Brain microvascular endothelial cell (primary cell): ENCODE measurements at regions not wholly inside any gene's neighbourhood (a gene's known extent, or its start where the extent isn't known, plus 50 kb on each side); places are given as distances from the start of the nearest gene placed in this dataset.
"Not testable (repeated sequence)": the region's sequence is repeated elsewhere in the genome, so short reads cannot be mapped to it uniquely, and the experiment has no call there.

ENCODE experiments used
- DNase-seq: peaks from one replicate; pipeline ENCODE4 v3.0.0-alpha.2; 2020
- H3K27ac ChIP-seq: fragments of 250-450 bp; sonication (Bioruptor Pico); 2 replicates; pipeline ENCODE4 v1.5.1; 2020; ENCODE audit warnings: mild to moderate bottlenecking, moderate library complexity
- H3K27me3 ChIP-seq: fragments of 250-450 bp; sonication (Bioruptor Pico); replicated peaks from 2 replicates; pipeline ENCODE4 v1.5.1; 2020; ENCODE audit warnings: mild to moderate bottlenecking
- H3K36me3 ChIP-seq: fragments of 250-450 bp; sonication (Bioruptor Pico); replicated peaks from 2 replicates; pipeline ENCODE4 v1.5.1; 2020; ENCODE audit warnings: mild to moderate bottlenecking
- H3K4me3 ChIP-seq: 2 replicates; pipeline ENCODE4 v1.5.1; 2011; ENCODE audit warnings: low read depth, mild to moderate bottlenecking, control low read depth, low read length, moderate library complexity
- in situ Hi-C: cut with HindIII; loops from 2 replicates; pipeline ENCODE4 v1.10.0; 2017; ENCODE audit warnings: low sequenced_read_pairs, low pct_ligation_motif_present
- TF ChIP-seq, protein P1 (sequence below): IDR thresholded peaks from 2 replicates; pipeline ENCODE4 v1.5.1; 2011; ENCODE audit warnings: low read depth, mild to moderate bottlenecking, moderate library complexity, low read length, control low read depth, inconsistent platforms; ENCODE audit errors: missing control alignments

DNA sequence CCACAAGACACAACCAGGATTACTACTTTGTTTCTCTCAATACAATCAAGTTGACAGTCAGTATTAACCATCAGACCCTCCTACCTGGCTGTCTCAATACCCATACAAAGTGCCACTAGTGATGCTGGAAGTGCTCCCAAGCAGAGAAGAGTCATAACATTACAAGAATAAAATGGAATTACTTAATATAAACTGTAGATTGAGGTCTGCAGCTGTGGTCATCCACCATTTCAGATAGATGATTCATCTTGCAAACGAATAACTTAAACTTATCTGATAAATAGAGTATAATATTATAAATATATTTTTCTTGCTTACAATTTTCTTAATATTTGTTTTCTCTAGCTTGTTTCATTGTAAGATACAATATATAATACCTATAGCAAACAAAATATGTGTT is 1034.2 kb upstream of the PCDH10 start:
- in situ Hi-C loops = no loop called here
- Histone ChIP-seq H3K27me3 (no peaks in the 10 kb centered on the region), H3K36me3 (no peaks in the 10 kb centered on the region), H3K27ac (no peak overlapping the region), H3K4me3 (no peak overlapping the region)
- TF ChIP-seq, protein P1, sequence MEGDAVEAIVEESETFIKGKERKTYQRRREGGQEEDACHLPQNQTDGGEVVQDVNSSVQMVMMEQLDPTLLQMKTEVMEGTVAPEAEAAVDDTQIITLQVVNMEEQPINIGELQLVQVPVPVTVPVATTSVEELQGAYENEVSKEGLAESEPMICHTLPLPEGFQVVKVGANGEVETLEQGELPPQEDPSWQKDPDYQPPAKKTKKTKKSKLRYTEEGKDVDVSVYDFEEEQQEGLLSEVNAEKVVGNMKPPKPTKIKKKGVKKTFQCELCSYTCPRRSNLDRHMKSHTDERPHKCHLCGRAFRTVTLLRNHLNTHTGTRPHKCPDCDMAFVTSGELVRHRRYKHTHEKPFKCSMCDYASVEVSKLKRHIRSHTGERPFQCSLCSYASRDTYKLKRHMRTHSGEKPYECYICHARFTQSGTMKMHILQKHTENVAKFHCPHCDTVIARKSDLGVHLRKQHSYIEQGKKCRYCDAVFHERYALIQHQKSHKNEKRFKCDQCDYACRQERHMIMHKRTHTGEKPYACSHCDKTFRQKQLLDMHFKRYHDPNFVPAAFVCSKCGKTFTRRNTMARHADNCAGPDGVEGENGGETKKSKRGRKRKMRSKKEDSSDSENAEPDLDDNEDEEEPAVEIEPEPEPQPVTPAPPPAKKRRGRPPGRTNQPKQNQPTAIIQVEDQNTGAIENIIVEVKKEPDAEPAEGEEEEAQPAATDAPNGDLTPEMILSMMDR = no peak
- no peak for DNase-seq

DNA sequence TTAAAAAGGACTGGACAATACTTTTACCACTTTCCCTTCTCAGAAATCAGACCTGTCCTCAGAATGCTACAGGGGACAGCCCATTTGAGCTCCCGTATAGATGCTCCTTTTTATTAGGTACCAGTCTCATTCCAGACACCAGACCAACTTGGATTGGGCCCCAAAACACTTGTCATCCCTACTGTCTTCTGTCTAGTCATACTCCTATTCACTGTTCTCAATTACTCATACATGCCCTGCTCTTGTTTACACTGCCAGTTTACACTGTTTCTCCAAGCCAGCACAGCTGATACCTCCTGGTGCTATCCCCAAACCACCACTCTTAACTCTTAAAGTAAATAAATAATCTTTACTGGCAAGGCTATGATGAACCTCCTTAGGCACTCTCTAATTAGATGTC is 1026.4 kb upstream of the PCDH10 start:
- H3K36me3 ChIP-seq, H3K27me3 ChIP-seq, H3K27ac ChIP-seq, DNase-seq, H3K4me3 ChIP-seq, in situ Hi-C loops: not testable (repeated sequence)

DNA sequence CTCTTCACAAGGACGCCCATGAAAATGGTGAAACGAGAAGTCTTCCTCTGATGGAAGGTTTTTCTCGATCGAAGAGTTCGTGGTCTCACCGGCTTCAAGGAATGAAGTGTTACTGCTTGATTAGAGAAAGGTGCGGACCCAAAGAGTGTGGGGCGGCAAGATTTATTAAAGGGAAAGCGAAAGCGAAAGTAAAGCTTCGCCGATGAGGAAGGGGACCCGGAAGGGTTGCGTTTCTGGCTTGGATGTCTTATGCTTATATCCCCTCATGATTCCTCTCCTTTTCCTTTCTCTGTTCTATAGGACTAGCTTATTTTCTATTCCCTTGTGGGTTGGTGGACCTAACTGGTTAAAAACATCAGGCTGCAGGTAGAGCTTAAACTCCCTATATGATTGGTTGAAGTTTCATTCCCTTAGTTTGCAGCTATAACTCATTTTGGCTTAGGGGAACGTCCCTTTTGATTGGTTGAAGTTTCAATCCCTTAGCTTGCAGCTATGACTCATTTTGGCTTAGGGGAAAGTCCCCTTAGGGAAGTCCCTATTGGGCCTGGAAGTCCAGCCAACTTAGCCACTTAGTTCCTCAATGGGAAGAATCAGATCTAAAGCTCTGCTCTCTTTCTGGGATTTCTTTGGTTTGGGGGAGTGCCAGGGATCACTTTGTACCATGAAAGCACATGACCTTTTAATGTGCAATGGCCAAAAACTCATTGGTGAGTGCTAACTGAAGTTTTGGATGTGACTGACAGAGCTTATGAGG is 1025.0 kb upstream of the PCDH10 start:
- Histone ChIP-seq H3K36me3 (no peaks in the 10 kb centered on the region), H3K27me3 (no peaks in the 10 kb centered on the region), H3K27ac (no peak overlapping the region), H3K4me3 (no peak overlapping the region)
- in situ Hi-C loops = no loop called here
- TF ChIP-seq, protein P1 = no peak
- no peak for DNase-seq

DNA sequence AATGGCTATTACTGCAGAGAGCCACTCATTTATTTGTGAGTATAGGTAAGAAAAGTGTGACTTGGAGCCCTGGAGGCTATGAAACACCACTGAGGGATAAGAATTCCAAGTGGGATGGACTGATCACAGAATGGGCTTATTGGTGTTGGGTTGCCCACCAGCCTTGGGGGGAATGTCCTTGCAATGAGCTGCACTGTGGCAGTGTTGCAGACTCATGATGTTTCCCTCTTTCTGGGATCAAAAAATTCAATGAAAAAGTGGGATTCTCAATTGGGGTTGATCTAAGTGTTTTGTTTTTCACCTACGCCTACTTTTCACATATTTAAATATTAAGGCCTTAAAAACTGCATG is 1024.5 kb upstream of the PCDH10 start:
- H3K36me3 ChIP-seq = no peaks in the 10 kb centered on the region
- no peak overlapping the region for H3K4me3 ChIP-seq
- TF ChIP-seq, protein P1 = no peak
- H3K27ac ChIP-seq = no peak overlapping the region
- H3K27me3 ChIP-seq = no peaks in the 10 kb centered on the region
- in situ Hi-C loops = no loop called here
- no peak for DNase-seq

DNA sequence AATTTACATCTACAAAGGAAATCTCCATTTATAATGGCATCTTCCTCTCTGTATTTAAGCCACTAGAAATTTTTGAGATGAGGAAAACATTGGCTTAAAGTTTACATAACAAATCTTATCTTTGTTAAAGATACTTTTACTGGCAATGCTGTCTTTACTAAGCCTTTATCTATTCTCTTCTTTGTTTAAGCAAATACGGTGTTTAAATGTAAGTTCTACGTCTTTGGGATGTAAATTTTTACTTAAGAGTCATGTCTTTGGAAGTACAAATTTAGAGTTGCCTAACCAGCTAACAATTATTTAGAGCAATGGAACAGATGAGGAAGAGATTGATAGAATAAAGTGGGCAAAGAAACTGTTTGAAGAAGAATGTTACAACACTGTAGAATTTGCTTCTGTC is 1024.0 kb upstream of the PCDH10 start:
- Histone ChIP-seq H3K27me3 (no peaks in the 10 kb centered on the region), H3K4me3 (no peak overlapping the region), H3K27ac (no peak overlapping the region), H3K36me3 (no peaks in the 10 kb centered on the region)
- in situ Hi-C loops = no loop called here
- TF ChIP-seq, protein P1 = no peak
- DNase-seq = no peak

DNA sequence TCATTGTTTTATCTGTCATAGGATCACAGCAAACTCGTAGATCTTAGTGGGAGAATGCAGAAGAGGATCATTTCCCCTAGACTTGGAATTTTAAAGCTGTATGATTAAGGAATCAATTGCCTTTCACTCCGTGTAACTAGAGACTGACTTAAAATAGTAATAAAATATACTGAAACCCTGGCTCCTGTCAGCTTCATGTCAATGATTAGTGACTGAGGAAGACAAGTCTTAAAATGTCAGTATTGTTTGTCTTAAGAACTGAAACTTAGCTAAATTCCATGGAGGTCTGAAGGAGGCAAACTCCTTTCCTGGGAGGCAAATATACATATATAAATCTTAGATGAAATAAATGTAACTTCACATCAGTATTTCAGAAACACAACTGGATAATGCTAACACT is 1016.7 kb upstream of the PCDH10 start:
- in situ Hi-C loops = no loop called here
- no peak overlapping the region for H3K27ac ChIP-seq
- no peaks in the 10 kb centered on the region for H3K36me3 ChIP-seq
- TF ChIP-seq, protein P1 = no peak
- H3K4me3 ChIP-seq = no peak overlapping the region
- no peaks in the 10 kb centered on the region for H3K27me3 ChIP-seq
- no peak for DNase-seq
